Liver (tissue), 8 donors: ENCODE measurements at regions not wholly inside any gene's neighbourhood (a gene's known extent, or its start where the extent isn't known, plus 50 kb on each side); places are given as distances from the start of the nearest gene placed in this dataset.

ENCODE experiments used
- DNase-seq: peaks from one replicate; pipeline ENCODE4 v3.0.0-alpha.2; 2017; ENCODE audit warnings: low spot score
- H3K27ac ChIP-seq, 2 donors: one replicate each; pipeline ENCODE4 v1.7.0; 2013; ENCODE audit warnings: inconsistent platforms in 2 of 2, low read length in 2 of 2, control low read depth in 1 of 2, low read depth in 1 of 2, mild to moderate bottlenecking in 1 of 2
- H3K27me3 ChIP-seq, 4 donors: one replicate each; pipeline versions ENCODE4 v1.6.1 to v1.7.0; 2013; ENCODE audit warnings: low read length in 3 of 4, inconsistent platforms in 1 of 4, mild to moderate bottlenecking in 1 of 4, moderate library complexity in 1 of 4; ENCODE audit not compliant: control insufficient read depth in 4 of 4, insufficient read depth in 4 of 4
- H3K36me3 ChIP-seq, 4 donors: one replicate each; pipeline versions ENCODE4 v1.6.1 to v1.7.0; 2013; ENCODE audit warnings: low read length in 3 of 4, mild to moderate bottlenecking in 3 of 4, low read depth in 1 of 4, moderate library complexity in 1 of 4; ENCODE audit not compliant: control insufficient read depth in 4 of 4, insufficient read depth in 3 of 4
- H3K4me1 ChIP-seq, 4 donors: one replicate each; pipeline versions ENCODE4 v1.6.1 to v1.7.0; 2013; ENCODE audit warnings: low read length in 3 of 4, mild to moderate bottlenecking in 3 of 4, moderate library complexity in 1 of 4; ENCODE audit not compliant: control insufficient read depth in 4 of 4, insufficient read depth in 4 of 4
- H3K4me3 ChIP-seq, 3 donors: one replicate each; pipeline versions ENCODE4 v1.6.1 to v1.7.0; 2013; ENCODE audit warnings: low read length in 3 of 3, control low read depth in 1 of 3, low read depth in 1 of 3, mild to moderate bottlenecking in 1 of 3
- H3K9ac ChIP-seq, 2 donors: one replicate each; pipeline ENCODE4 v1.7.0; 2013; ENCODE audit warnings: low read length in 2 of 2, mild to moderate bottlenecking in 2 of 2, moderate library complexity in 2 of 2, control low read depth in 1 of 2, low read depth in 1 of 2
- H3K9me3 ChIP-seq, 4 donors: one replicate each; pipeline versions ENCODE4 v1.6.1 to v1.7.0; 2013; ENCODE audit warnings: low read length in 3 of 4; ENCODE audit not compliant: control insufficient read depth in 4 of 4
- ATF3 ChIP-seq: IDR thresholded peaks from 2 replicates; pipeline ENCODE4 v1.6.1; 2016; ENCODE audit warnings: antibody characterized with exemption
- CTCF ChIP-seq: fragments of 150-350 bp; IDR thresholded peaks from 2 replicates; pipeline ENCODE4 v1.5.1; 2017; ENCODE audit warnings: improper control_type of control experiment, low read depth, low read length; ENCODE audit not compliant: missing input control
- FOXA1 ChIP-seq: IDR thresholded peaks from 2 replicates; pipeline ENCODE4 v1.6.1; 2016; ENCODE audit warnings: antibody characterized with exemption
- GABPA ChIP-seq, 2 donors: IDR thresholded peaks in 1 of 2; conservative IDR thresholded peaks in 1 of 2; 2 replicates each; pipeline ENCODE4 v1.6.1; 2016; ENCODE audit warnings: antibody characterized with exemption in 2 of 2, mild to moderate bottlenecking in 1 of 2, moderate library complexity in 1 of 2
- HNF4A ChIP-seq, 2 donors: conservative IDR thresholded peaks; 2 replicates each; pipeline ENCODE4 v1.6.1; 2016; ENCODE audit warnings: antibody characterized with exemption in 2 of 2, mild to moderate bottlenecking in 2 of 2
- HNF4G ChIP-seq: IDR thresholded peaks from 2 replicates; pipeline ENCODE4 v1.6.1; 2016; ENCODE audit warnings: antibody characterized with exemption
- JUND ChIP-seq, 2 donors: IDR thresholded peaks; 2 replicates each; pipeline ENCODE4 v1.6.1; 2016; ENCODE audit warnings: antibody characterized with exemption in 2 of 2
- MAX ChIP-seq: IDR thresholded peaks from 2 replicates; pipeline ENCODE4 v1.6.1; 2016; ENCODE audit warnings: antibody characterized with exemption
- RAD21 ChIP-seq, 2 donors: IDR thresholded peaks; 2 replicates each; pipeline ENCODE4 v1.6.1; 2016; ENCODE audit warnings: antibody characterized with exemption in 2 of 2, mild to moderate bottlenecking in 2 of 2
- RXRA ChIP-seq, 2 donors: IDR thresholded peaks; 2 replicates each; pipeline ENCODE4 v1.6.1; 2017 to 2018; ENCODE audit warnings: antibody characterized with exemption in 2 of 2, mild to moderate bottlenecking in 1 of 2
- SP1 ChIP-seq: IDR thresholded peaks from 2 replicates; pipeline ENCODE4 v1.6.1; 2018; ENCODE audit warnings: antibody characterized with exemption, mild to moderate bottlenecking
- TAF1 ChIP-seq: conservative IDR thresholded peaks from 2 replicates; pipeline ENCODE4 v1.6.1; 2016; ENCODE audit warnings: antibody characterized with exemption, mild to moderate bottlenecking
- YY1 ChIP-seq: IDR thresholded peaks from 2 replicates; pipeline ENCODE4 v1.6.1; 2016; ENCODE audit warnings: antibody characterized with exemption, mild to moderate bottlenecking
- WGBS: extraction: QIAGEN DNeasy Blood & Tissue Kit; methylation state at CpG from one replicate; pipeline ENCODE4 v1.1.7; 2013; 5-methylcytosine and 5-hydroxymethylcytosine counted together
- donor health status: healthy.
- donor health status: healthy.
- donor health status: healthy.
- donor health status: healthy.
- donor health status: healthy.

DNA sequence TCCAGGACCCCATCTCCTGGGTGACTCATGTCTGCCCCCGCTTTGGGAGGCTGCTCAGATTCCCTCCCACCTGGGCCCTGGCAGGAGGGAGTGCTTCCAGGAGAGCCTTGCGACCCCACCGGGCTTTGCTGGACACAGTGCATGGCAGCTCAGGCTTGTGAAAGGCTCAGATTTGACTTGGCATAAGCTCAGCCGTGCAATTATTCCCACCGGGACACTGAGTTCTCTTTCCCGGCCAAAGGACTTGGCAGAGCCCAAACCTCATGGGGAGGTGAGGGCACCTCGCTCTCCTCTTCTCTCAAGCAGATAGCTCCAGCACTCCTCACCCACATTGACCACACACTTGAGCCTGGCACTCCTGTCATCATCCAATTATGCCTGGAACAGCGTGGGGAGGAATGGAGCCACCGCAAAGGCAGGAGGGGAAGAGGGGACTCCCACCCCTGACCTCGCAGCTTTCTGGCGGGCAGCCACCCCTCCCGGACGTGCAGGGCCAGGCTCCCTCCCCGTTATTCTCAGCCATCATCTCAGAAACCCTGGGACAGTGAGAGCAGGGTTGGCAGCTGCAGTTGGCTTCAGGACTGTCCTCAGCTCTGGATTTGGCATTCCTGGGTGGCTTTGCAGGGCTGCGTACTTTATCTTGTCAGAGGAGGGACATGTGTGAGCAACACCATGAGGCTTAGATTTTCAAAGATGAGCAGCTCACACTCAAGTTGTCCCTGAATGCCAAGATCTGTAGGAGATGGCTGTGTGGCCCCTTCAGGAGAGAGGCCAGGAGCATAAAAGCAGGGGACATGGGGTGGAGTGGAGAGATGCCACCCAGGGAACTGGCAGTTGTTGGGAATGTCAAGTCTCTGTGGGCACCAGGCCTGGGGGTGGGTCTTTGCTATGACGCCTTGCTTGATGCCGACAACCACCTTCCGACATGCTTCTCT lies 306.2 kb downstream of the TEX29 start:
- H3K4me1 ChIP-seq, result peaks cover 2 to 20% (median 18%) of the 10 kb centered on the region in 4 donors
- TF ChIP-seq RAD21 (IDR thresholded peaks at IDR 0.05), result peak in 1 of 2 donors; percentile 45
- peak; percentile 80 for TF ChIP-seq YY1
- TF ChIP-seq SP1, result peak; percentile 72
- no peak for TF ChIP-seq CTCF
- no peak for TF ChIP-seq GABPA (IDR thresholded peaks at IDR 0.05 in 1 of 2, conservative IDR thresholded peaks at IDR 0.05 in 1 of 2)
- TF ChIP-seq FOXA1, result no peak
- no peak for TF ChIP-seq HNF4G
- TF ChIP-seq HNF4A (conservative IDR thresholded peaks at IDR 0.05), result peak; percentile 50 to 62
- peak in 1 of 2 donors; percentile 47 for TF ChIP-seq JUND (IDR thresholded peaks at IDR 0.05)
- peak; percentile 56 to 81 for TF ChIP-seq RXRA (IDR thresholded peaks at IDR 0.05)
- H3K9ac ChIP-seq, result no peak overlapping the region
- no peaks in the 10 kb centered on the region for H3K36me3 ChIP-seq
- 45% methylated on average over 18 of the region's 18 CpGs for WGBS
- peak overlapping the region in 1 of 2 donors; percentile 61 for H3K27ac ChIP-seq
- DNase-seq, result peak; percentile 23
- no peaks in the 10 kb centered on the region for H3K9me3 ChIP-seq
- no peak overlapping the region for H3K4me3 ChIP-seq
- H3K27me3 ChIP-seq, result no peaks in the 10 kb centered on the region

DNA sequence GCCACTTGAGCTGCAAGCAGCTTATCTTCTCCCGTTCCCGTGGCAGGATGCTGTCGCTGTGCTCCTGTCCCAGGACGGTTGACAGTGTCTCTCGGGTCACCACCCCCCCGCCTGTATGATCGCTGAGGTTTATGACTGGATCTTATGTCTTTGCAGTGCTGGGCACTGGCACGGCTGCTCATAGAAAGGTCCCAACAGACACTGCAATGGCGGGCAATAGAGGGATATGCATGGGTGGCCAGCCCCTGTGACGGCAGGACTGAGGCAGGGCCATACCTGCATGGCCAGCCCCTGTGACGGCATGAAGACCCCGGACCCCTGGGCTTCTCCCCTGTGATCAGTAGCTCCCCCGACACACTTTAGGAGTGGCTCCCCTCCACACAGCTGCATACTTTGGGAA lies 307.2 kb downstream of the TEX29 start:
- peaks cover 2 to 20% (median 18%) of the 10 kb centered on the region in 4 donors for H3K4me1 ChIP-seq
- H3K36me3 ChIP-seq, result no peaks in the 10 kb centered on the region
- 79% methylated on average over 13 of the region's 13 CpGs for WGBS
- TF ChIP-seq TAF1 (no peak), YY1 (no peak), MAX (no peak), HNF4G (no peak), RXRA (IDR thresholded peaks at IDR 0.05) (no peak), HNF4A (conservative IDR thresholded peaks at IDR 0.05) (no peak), GABPA (IDR thresholded peaks at IDR 0.05 in 1 of 2, conservative IDR thresholded peaks at IDR 0.05 in 1 of 2) (no peak), FOXA1 (no peak)
- no peak overlapping the region for H3K9ac ChIP-seq
- H3K27me3 ChIP-seq, result no peaks in the 10 kb centered on the region
- no peaks in the 10 kb centered on the region for H3K9me3 ChIP-seq
- DNase-seq, result peak; percentile 16
- H3K27ac ChIP-seq, result no peak overlapping the region
- H3K4me3 ChIP-seq, result no peak overlapping the region

DNA sequence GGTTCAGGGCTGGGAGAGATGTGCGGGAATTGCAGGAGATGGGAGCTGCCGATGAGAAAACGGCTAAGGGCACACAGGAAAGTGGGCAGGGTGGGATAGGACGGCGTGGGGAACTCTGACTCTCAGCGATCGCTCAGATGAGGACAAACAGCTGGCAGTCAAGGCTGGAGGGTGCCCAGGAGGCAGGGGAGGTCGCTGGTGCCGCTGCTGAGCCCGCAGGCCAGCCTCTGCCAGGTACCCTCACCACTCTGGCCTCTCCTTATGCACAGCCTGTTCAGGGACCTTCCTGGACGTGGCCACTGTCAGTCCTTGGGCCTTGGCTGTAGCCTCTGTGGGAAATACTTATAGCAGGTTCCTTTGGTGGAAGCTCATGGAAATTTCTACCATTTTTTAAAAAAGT lies 308.6 kb downstream of the TEX29 start:
- TF ChIP-seq GABPA (IDR thresholded peaks at IDR 0.05 in 1 of 2, conservative IDR thresholded peaks at IDR 0.05 in 1 of 2) (no peak), TAF1 (no peak), ATF3 (no peak), JUND (IDR thresholded peaks at IDR 0.05) (no peak)
- H3K4me3 ChIP-seq, result no peak overlapping the region
- 87% methylated on average over 11 of the region's 11 CpGs for WGBS
- no peaks in the 10 kb centered on the region for H3K27me3 ChIP-seq
- H3K9ac ChIP-seq, result no peak overlapping the region
- H3K4me1 ChIP-seq, result peaks cover 2 to 20% (median 18%) of the 10 kb centered on the region in 4 donors
- peak; percentile 20 for DNase-seq
- no peaks in the 10 kb centered on the region for H3K36me3 ChIP-seq
- no peaks in the 10 kb centered on the region for H3K9me3 ChIP-seq
- no peak overlapping the region for H3K27ac ChIP-seq
